GM21737 (cell line): ENCODE measurements at regions not wholly inside any gene's neighbourhood (a gene's known extent, or its start where the extent isn't known, plus 50 kb on each side); places are given as distances from the start of the nearest gene placed in this dataset.

ENCODE experiments used
- ATAC-seq: cut with Tn5 transposase; IDR thresholded peaks from one replicate; pipeline ENCODE4 v1.9.1; 2021; ENCODE audit warnings: mild to moderate bottlenecking, moderate library complexity; ENCODE audit not compliant: unreplicated experiment

- no peak for ATAC-seq
Measured at GRCh38 chr2:19810148-19810547, 91.6 kb downstream of the TTC32 start.

- no peak for ATAC-seq
Measured at GRCh38 chr2:19809206-19809605, 92.6 kb downstream of the TTC32 start.

GRCh38 chr2:19807866-19808265 lies 93.9 kb downstream of the TTC32 start:
- ATAC-seq: no peak

GRCh38 chr2:19807346-19807745 lies 94.4 kb downstream of the TTC32 start:
- ATAC-seq: no peak

- ATAC-seq: no peak
Measured at GRCh38 chr2:19806591-19806990, 95.2 kb downstream of the TTC32 start.

GRCh38 chr2:19806131-19806530 lies 95.7 kb downstream of the TTC32 start:
- ATAC-seq: no peak

GRCh38 chr2:19805266-19805665 lies 96.5 kb downstream of the TTC32 start:
- ATAC-seq: no peak

GRCh38 chr2:19804639-19805260 lies 97.0 kb downstream of the TTC32 start:
- ATAC-seq: no peak

- ATAC-seq: no peak
Measured at GRCh38 chr2:19802086-19802841, 99.5 kb downstream of the TTC32 start.

- no peak for ATAC-seq
Measured at GRCh38 chr2:19801367-19802080, 100.3 kb downstream of the TTC32 start.

- ATAC-seq: no peak
Measured at GRCh38 chr2:19800796-19801195, 101.0 kb downstream of the TTC32 start.

GRCh38 chr2:19799881-19800780 lies 101.7 kb downstream of the TTC32 start:
- no peak for ATAC-seq

GRCh38 chr2:19797871-19798270 lies 103.9 kb downstream of the TTC32 start:
- no peak for ATAC-seq

GRCh38 chr2:19797243-19797810 lies 104.5 kb downstream of the TTC32 start:
- ATAC-seq: no peak

- no peak for ATAC-seq
Measured at GRCh38 chr2:19796035-19796695, 105.6 kb downstream of the TTC32 start.

- ATAC-seq: no peak
Measured at GRCh38 chr2:19793132-19793750, 108.5 kb downstream of the TTC32 start.

- ATAC-seq: no peak
Measured at GRCh38 chr2:19790291-19790690, 111.5 kb downstream of the TTC32 start.

GRCh38 chr2:19787134-19787533 lies 114.6 kb downstream of the TTC32 start:
- ATAC-seq: no peak

GRCh38 chr2:19786408-19787058 lies 115.2 kb downstream of the TTC32 start:
- ATAC-seq: no peak
